Erythroblast (primary cell): ENCODE measurements at regions not wholly inside any gene's neighbourhood (a gene's known extent, or its start where the extent isn't known, plus 50 kb on each side); places are given as distances from the start of the nearest gene placed in this dataset.

ENCODE experiments used
- DNase-seq, 2 experiments: peaks; one replicate each; lab custom pipeline; 2025; lab: John Stamatoyannopoulos, UW
- GATA1 ChIP-seq: IDR thresholded peaks from 2 replicates; pipeline ENCODE4 v1.6.1; 2011; ENCODE audit warnings: low read depth, mild to moderate bottlenecking, control low read depth, low read length, moderate library complexity
- POLR2A ChIP-seq: IDR thresholded peaks from 2 replicates; pipeline ENCODE4 v1.6.1; 2011; ENCODE audit warnings: mild to moderate bottlenecking, low read length

- DNase-seq, result no peak
- no peak for TF ChIP-seq POLR2A
- no peak for TF ChIP-seq GATA1
Observed at GRCh38 chr4:105002278-105002677, 144.4 kb upstream of the TET2 start.

GRCh38 chr4:105014234-105014633 lies 132.4 kb upstream of the TET2 start:
- TF ChIP-seq POLR2A (no peak), GATA1 (no peak)
- DNase-seq, result no peak

- DNase-seq, result no peak
- TF ChIP-seq GATA1, result no peak
- no peak for TF ChIP-seq POLR2A
Observed at GRCh38 chr4:105014635-105015034, 132.0 kb upstream of the TET2 start.

- no peak for TF ChIP-seq GATA1
- no peak for TF ChIP-seq POLR2A
- no peak for DNase-seq
Observed at GRCh38 chr4:105015750-105016149, 130.9 kb upstream of the TET2 start.

- peak; percentile 62 to 63 for DNase-seq
- TF ChIP-seq GATA1, result no peak
- TF ChIP-seq POLR2A, result no peak
Observed at GRCh38 chr4:105022811-105023667, 123.6 kb upstream of the TET2 start.

- no peak for TF ChIP-seq GATA1
- TF ChIP-seq POLR2A, result no peak
- no peak for DNase-seq
Observed at GRCh38 chr4:105023668-105024055, 123.0 kb upstream of the TET2 start.

- TF ChIP-seq POLR2A, result no peak
- TF ChIP-seq GATA1, result no peak
- DNase-seq, result peak in 1 of 2 experiments; percentile 1
Observed at GRCh38 chr4:105025263-105026017, 121.2 kb upstream of the TET2 start.

GRCh38 chr4:105036991-105037390 lies 109.7 kb upstream of the TET2 start:
- no peak for DNase-seq
- TF ChIP-seq POLR2A, result no peak

GRCh38 chr4:105042451-105042850 lies 104.2 kb upstream of the TET2 start:
- no peak for DNase-seq
- no peak for TF ChIP-seq GATA1
- TF ChIP-seq POLR2A, result no peak

- no peak for TF ChIP-seq POLR2A
- no peak for TF ChIP-seq GATA1
- no peak for DNase-seq
Observed at GRCh38 chr4:105050896-105051295, 95.8 kb upstream of the TET2 start.

- DNase-seq, result no peak
- TF ChIP-seq GATA1 (no peak), POLR2A (no peak)
Observed at GRCh38 chr4:105057370-105058105, 89.1 kb upstream of the TET2 start.

- DNase-seq, result peak in 1 of 2 experiments; percentile 11
- TF ChIP-seq POLR2A, result no peak
Observed at GRCh38 chr4:105058177-105058812, 88.4 kb upstream of the TET2 start.

GRCh38 chr4:105059337-105059736 lies 87.3 kb upstream of the TET2 start:
- no peak for DNase-seq
- TF ChIP-seq GATA1, result no peak
- TF ChIP-seq POLR2A, result no peak

GRCh38 chr4:105060628-105061027 lies 86.0 kb upstream of the TET2 start:
- no peak for TF ChIP-seq POLR2A
- no peak for TF ChIP-seq GATA1
- DNase-seq, result no peak
